Duodenal mucosa (tissue), 2 donors: ENCODE measurements at regions not wholly inside any gene's neighbourhood (a gene's known extent, or its start where the extent isn't known, plus 50 kb on each side); places are given as distances from the start of the nearest gene placed in this dataset.

Source experiments
- H3K27ac ChIP-seq: one replicate; pipeline ENCODE4 v1.7.0; 2013; ENCODE audit warnings: low read depth, low read length
- H3K27me3 ChIP-seq, 2 donors: one replicate each; pipeline ENCODE4 v1.7.0; 2013; ENCODE audit warnings: low read length in 2 of 2, control low read depth in 1 of 2; ENCODE audit not compliant: insufficient read depth in 2 of 2, control insufficient read depth in 1 of 2
- H3K36me3 ChIP-seq, 2 donors: one replicate each; pipeline ENCODE4 v1.7.0; 2013; ENCODE audit warnings: low read length in 2 of 2, control low read depth in 1 of 2; ENCODE audit not compliant: insufficient read depth in 2 of 2, control insufficient read depth in 1 of 2
- H3K4me1 ChIP-seq, 2 donors: one replicate each; pipeline ENCODE4 v1.7.0; 2013; ENCODE audit warnings: low read length in 2 of 2, control low read depth in 1 of 2; ENCODE audit not compliant: insufficient read depth in 2 of 2, control insufficient read depth in 1 of 2
- H3K4me3 ChIP-seq, 2 donors: one replicate each; pipeline ENCODE4 v1.7.0; 2013; ENCODE audit warnings: low read length in 2 of 2, low read depth in 1 of 2
- H3K9ac ChIP-seq, 2 donors: one replicate each; pipeline ENCODE4 v1.7.0; 2013; ENCODE audit warnings: low read length in 2 of 2, low read depth in 1 of 2
- H3K9me3 ChIP-seq, 2 donors: one replicate each; pipeline ENCODE4 v1.7.0; 2013; ENCODE audit warnings: low read length in 2 of 2, control low read depth in 1 of 2; ENCODE audit not compliant: control insufficient read depth in 1 of 2

DNA sequence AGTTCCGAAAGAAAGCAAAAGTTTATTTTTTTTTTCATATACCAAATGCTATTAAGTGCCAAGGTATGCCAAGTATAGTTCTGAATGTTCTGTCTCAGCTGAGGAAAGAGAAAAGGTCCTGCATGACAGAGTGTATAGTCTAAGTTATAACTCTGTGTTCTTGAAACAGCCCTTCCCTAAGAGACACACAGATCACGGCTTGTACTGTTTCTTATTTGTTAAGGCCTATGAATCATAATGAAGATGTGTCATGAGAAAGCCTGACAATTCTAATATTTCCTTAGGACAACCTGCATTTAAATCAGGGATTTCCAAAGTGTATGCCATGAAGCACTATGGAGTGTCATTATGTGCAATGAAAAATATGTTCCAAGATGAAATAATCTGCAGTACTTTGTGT is 538.7 kb upstream of the CDH4 start:
- H3K9ac ChIP-seq, result no peak overlapping the region

DNA sequence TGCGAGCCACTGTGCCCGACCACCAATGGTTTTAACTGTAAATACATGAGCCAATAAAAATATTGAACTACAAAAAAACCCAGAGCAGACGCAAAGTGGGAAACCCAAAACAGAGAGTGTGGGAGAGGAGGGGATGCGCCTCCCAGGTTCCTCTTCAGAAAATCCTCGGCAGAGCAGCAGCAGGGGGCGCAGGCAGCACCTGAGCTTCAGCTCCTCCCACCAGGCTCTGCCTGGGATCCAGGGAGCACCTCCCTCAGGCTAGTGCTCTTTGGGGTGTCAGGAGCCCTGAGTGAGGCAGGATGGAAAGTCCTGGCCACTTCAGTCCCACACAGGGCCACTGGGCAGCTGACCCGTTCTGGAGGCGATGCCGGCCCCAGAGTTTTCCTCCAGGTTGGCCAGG is 536.9 kb upstream of the CDH4 start:
- Histone ChIP-seq H3K27ac (no peak overlapping the region), H3K9me3 (no peaks in the 10 kb centered on the region), H3K27me3 (no peaks in the 10 kb centered on the region), H3K4me3 (no peak overlapping the region), H3K4me1 (no peaks in the 10 kb centered on the region), H3K36me3 (no peaks in the 10 kb centered on the region), H3K9ac (no peak overlapping the region)

More for the DNA sequence above, 538.7 kb upstream of the CDH4 start:
- H3K4me1 ChIP-seq, result no peaks in the 10 kb centered on the region
- no peaks in the 10 kb centered on the region for H3K9me3 ChIP-seq
- H3K27me3 ChIP-seq, result no peaks in the 10 kb centered on the region
- H3K36me3 ChIP-seq, result no peaks in the 10 kb centered on the region
- no peak overlapping the region for H3K4me3 ChIP-seq
- H3K27ac ChIP-seq, result no peak overlapping the region

DNA sequence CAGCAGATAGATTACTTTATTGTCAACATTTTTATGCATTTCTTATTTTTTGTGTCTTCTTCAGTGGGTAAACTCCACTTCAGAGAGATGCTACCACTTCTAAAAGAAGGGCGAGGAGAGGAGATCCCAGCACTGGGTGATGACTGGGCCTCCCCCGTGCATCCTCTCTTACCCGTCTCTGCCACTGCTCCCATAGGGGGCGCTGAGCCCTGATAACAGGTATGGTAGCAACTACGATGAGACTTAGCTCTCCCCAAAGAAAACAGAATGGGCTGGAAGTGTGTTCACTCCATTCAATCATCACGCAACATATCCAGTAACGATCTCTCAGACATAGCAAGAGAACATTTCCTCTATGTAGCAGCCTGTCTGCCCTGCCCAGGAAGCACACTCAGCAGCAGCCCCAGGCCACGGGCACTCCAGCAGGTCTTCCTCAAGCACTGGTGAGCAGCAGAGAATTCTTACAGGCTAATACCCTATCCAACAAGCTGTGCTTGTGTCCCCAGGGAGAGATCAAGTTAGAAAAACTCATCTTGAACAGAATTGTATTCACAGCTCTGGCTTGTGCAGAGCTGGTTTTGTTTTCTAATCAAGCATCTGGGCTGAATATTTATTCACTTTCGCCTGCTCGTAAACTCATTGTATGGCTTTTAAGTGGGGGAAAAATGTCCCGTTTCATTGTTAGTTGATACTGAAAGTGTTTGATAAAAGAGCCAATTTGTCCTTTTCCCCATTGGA is 533.1 kb upstream of the CDH4 start:
- H3K4me1 ChIP-seq, result no peaks in the 10 kb centered on the region
- H3K9ac ChIP-seq, result no peak overlapping the region
- no peak overlapping the region for H3K27ac ChIP-seq
- H3K27me3 ChIP-seq, result no peaks in the 10 kb centered on the region
- no peaks in the 10 kb centered on the region for H3K9me3 ChIP-seq
- H3K36me3 ChIP-seq, result no peaks in the 10 kb centered on the region
- H3K4me3 ChIP-seq, result no peak overlapping the region

DNA sequence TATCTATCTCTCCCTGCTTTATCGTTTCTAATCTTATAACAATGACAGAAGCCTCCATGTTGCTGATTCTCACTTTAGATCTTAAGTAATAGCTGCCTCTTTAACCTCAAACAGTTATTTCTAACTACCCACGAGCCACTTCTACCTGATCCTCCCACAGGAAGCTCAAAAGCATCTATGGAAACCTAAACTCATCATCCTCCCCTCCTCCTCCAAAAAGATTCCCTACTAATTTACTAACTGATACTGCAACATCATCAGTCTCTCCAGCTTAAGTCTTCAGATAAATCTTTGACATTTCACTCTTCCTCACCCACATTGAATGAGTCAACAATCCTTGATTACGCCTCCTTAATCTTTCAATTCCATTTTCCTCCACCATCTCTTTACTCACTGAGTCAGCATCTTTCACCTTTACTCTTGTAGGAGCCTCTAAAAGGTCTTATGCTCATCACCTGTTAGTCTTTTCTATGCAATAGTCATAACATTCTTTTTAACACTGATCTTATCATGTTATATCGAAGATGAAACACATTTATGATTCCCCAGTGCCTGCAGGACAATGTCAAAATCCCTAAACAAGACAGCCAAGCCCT is 526.7 kb upstream of the CDH4 start:
- Histone ChIP-seq H3K9me3 (no peaks in the 10 kb centered on the region), H3K4me1 (no peaks in the 10 kb centered on the region), H3K4me3 (no peak overlapping the region), H3K36me3 (no peaks in the 10 kb centered on the region), H3K27ac (no peak overlapping the region), H3K9ac (no peak overlapping the region), H3K27me3 (no peaks in the 10 kb centered on the region)

DNA sequence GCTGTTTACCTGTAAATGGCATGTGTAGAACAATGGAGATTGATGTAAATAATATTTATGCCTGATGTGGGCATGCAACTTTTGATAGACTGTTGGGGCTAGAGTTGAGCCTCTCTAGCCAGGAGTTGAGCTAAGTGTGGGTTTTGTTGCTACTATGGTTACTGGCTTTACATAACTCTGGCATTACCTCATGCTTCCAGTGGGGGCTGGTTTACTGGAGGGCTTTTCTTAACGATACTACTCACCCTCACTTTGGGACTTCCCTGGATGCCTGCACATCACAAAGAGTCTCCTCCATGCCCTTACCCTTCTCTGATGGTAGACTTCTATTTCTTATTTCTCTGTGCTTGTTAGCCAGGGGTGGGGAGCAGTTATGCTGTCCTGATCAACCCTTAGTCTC is 524.6 kb upstream of the CDH4 start:
- Histone ChIP-seq H3K9me3 (no peaks in the 10 kb centered on the region), H3K4me1 (no peaks in the 10 kb centered on the region), H3K36me3 (no peaks in the 10 kb centered on the region), H3K9ac (no peak overlapping the region), H3K4me3 (no peak overlapping the region), H3K27me3 (no peaks in the 10 kb centered on the region), H3K27ac (no peak overlapping the region)

DNA sequence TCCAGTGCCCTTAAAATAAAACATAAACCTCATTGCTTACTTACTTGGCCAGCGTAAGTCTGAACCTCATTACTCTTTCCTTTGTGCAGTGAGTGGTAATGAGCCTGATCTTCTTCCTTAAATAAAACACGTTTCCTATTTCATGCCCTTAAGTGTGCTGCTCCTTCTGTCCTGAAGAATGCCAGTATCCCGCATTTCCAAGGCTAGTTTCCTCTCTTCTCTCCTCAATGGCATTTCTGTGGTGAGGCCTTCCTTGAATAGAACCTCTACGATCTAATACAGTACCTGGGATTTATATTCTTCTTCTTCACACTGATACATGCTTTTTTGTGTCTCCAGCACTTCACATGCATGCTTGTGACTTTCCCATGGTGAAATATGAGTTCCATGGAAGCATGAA is 523.4 kb upstream of the CDH4 start:
- Histone ChIP-seq H3K27ac (no peak overlapping the region), H3K36me3 (no peaks in the 10 kb centered on the region), H3K4me3 (no peak overlapping the region)

DNA sequence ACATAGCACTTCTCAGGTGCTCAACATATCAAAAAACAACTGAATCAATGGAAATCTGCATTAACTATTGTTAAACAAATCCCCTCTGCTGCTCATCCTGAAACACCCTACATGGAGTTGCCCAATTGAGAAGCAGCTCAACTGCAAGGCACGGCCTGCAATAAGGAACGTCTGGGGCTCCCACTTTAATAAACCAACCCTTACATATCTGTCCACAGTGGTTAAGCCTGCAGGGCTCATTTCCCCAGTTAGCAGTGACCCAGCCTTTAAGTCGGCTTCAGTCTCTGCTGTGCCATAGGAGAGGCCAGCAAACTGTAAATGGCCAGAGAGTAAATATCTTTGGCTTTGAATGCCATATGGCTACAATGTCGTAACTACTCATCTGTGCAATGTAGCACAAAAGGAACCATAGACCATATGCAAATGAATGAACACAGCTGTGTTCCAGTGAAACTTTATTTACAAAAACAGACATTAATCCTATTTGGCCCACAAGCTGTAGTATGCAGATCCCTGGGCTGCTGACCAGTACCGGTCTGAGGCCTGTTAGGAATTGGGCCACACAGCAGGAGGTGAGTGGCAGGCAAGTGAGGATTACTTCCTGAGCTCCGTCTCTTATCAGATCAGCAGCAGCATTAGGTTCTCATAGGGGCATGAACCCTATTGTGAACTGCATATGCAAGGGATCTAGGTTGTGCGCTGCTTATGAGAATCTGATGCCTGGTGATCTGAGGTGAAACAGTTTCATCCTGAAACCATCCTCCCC is 522.7 kb upstream of the CDH4 start:
- Histone ChIP-seq H3K9me3 (no peaks in the 10 kb centered on the region), H3K4me3 (no peak overlapping the region), H3K4me1 (no peaks in the 10 kb centered on the region), H3K36me3 (no peaks in the 10 kb centered on the region), H3K9ac (no peak overlapping the region), H3K27ac (no peak overlapping the region), H3K27me3 (no peaks in the 10 kb centered on the region)

More for the DNA sequence above, 523.4 kb upstream of the CDH4 start:
- H3K9me3 ChIP-seq, result no peaks in the 10 kb centered on the region
- H3K27me3 ChIP-seq, result no peaks in the 10 kb centered on the region
- no peak overlapping the region for H3K9ac ChIP-seq
- no peaks in the 10 kb centered on the region for H3K4me1 ChIP-seq

DNA sequence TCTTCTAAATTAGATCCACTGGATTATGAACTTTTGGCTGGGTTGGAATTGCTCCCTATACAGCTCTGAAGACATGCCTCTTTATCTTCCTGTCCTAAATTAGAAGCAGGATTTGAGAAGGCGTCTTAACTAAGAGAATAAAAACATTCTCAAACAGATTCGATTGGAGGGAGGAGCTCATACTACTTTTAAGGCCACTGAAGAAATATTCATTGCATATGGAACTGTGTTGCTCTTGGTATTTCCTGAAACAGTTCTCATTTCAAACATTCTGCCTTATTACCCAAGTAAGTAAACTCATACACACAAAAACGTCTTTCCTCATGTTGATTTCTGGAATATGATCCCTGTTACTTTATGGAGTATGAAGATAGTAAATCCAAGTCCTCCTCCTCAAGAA is 519.7 kb upstream of the CDH4 start:
- Histone ChIP-seq H3K4me1 (no peaks in the 10 kb centered on the region), H3K4me3 (no peak overlapping the region), H3K27ac (no peak overlapping the region), H3K27me3 (no peaks in the 10 kb centered on the region), H3K9me3 (no peaks in the 10 kb centered on the region), H3K36me3 (no peaks in the 10 kb centered on the region), H3K9ac (no peak overlapping the region)

DNA sequence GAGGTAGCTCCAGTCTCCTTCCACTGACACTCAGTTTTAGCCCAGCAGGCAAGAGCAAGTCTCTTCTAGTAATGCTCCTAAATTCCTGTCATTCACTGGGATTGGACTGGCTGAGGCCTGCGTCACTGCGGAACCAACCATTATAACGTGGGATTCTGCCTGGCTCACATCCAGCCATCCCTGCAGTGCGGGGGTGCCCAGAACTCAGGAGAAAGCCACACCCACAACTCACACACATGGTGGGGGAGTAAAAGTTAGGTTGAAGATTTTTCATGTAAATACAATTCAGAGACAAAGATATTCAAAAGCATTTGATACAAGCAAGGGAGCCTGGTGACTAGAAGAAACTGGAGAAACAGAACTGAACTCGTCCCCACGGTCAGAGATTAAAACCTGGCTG is 504.0 kb upstream of the CDH4 start:
- Histone ChIP-seq H3K27me3 (no peaks in the 10 kb centered on the region), H3K27ac (no peak overlapping the region), H3K4me3 (no peak overlapping the region), H3K9ac (no peak overlapping the region), H3K4me1 (no peaks in the 10 kb centered on the region), H3K36me3 (no peaks in the 10 kb centered on the region), H3K9me3 (peaks cover 0 to 12% of the 10 kb centered on the region in 2 donors)

DNA sequence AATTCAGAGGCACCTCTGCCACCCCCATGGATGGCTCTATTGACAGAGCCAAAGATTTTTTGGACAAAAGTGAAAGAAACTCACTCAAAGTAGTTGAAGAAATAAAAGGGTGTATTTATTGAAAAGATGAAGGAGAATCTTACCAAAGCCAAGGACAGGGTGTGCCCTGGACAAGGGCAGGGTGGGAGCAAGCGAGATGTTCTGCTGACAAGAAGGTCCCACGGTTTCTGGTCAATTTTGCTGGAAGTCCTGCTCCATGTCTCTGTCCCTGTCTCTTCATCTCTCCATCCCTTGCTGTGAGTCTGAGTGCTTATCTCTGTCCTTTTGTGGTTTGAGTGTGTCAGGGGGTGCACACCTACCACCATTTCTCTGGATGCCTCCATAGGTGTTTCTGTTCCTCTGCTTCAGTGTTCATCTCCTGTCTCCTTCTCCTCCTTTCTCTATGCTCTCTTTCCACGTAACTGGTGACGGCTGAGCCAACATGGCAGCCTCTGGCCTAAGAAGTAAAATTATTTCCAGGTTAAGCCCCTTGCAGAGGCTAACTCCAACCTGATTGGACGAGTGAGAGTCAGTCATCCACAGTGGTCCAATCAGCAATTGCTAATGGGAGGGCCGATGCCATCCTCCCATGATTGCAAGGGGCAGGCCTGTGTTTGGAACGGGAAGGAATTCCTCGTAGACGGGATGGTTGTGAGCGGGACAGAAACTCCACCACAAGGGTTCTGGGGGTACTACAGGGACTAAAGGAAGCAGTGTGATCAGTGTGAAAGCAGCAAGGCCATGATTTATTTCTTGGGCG is 502.1 kb upstream of the CDH4 start:
- no peaks in the 10 kb centered on the region for H3K27me3 ChIP-seq
- H3K36me3 ChIP-seq, result no peaks in the 10 kb centered on the region
- H3K4me1 ChIP-seq, result no peaks in the 10 kb centered on the region
- H3K9ac ChIP-seq, result no peak overlapping the region
- no peak overlapping the region for H3K27ac ChIP-seq
- no peak overlapping the region for H3K4me3 ChIP-seq
- H3K9me3 ChIP-seq, result peaks cover 0 to 22% of the 10 kb centered on the region in 2 donors
